ENCODE measurements at regions not wholly inside any gene's neighbourhood (a gene's known extent, or its start where the extent isn't known, plus 50 kb on each side); places are given as distances from the start of the nearest gene placed in this dataset.
"Not testable (repeated sequence)": the region's sequence is repeated elsewhere in the genome, so short reads cannot be mapped to it uniquely, and the experiment has no call there.

DNA sequence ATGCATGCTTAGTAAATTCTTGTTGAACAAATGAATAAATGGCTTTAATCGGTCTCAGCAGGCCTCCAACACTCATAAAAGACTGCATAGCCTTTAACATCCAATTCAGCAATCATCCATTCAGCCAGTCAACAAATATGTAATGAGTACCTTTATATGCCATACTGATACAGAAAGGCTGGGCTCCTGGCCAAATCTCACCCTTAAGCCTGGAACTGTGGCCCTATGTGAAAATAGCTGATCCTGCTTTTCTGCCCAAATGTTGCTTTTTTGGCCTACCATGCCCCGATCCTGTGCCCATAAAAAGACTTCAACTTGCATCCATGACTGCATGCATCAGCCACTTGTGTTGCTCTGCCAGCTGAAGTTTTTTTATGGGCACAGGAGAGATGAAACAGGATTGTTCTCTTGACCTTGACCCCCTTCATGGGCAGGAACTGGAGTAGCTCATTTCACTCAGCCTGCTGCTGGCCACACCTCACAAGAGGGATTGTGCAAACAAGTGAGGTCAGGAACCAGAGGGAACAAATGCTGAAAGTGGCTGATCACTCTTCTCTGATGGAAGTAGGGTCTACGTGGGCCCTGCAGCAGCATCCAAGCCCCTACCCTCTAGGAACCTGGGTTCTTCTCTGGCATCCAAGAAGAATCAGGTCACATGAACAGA is 75.6 kb downstream of the NPY1R start:
- no peak overlapping the region for H3K27ac ChIP-seq

DNA sequence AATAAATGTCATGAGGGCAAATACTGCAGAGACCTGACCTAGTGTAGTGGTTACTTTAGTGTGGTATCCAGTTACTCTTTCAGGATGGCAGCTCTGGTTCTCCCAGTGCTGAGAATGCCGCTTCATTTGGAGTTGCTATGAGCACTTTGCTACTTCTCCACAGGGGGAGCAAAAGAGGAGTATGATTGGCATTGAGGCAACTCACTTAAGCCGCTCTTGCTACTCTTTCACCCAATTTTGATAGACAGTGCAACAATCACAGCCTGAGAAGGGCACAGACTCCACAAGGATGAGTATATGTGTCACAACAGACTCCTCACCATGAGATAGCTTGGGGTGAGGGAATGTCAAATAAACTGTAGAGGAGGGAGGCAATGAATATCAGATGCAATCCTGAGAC is 81.2 kb downstream of the NPY1R start:
- TF ChIP-seq, protein P1, sequence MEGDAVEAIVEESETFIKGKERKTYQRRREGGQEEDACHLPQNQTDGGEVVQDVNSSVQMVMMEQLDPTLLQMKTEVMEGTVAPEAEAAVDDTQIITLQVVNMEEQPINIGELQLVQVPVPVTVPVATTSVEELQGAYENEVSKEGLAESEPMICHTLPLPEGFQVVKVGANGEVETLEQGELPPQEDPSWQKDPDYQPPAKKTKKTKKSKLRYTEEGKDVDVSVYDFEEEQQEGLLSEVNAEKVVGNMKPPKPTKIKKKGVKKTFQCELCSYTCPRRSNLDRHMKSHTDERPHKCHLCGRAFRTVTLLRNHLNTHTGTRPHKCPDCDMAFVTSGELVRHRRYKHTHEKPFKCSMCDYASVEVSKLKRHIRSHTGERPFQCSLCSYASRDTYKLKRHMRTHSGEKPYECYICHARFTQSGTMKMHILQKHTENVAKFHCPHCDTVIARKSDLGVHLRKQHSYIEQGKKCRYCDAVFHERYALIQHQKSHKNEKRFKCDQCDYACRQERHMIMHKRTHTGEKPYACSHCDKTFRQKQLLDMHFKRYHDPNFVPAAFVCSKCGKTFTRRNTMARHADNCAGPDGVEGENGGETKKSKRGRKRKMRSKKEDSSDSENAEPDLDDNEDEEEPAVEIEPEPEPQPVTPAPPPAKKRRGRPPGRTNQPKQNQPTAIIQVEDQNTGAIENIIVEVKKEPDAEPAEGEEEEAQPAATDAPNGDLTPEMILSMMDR (IDR thresholded peaks at IDR 0.05) = peak; percentile 42
- no peak for TF ChIP-seq ZFX (IDR thresholded peaks at IDR 0.05; ENCODE audit: borderline replicate concordance)
- no peak overlapping the region for H3K27ac ChIP-seq

More for the DNA sequence above, 75.6 kb downstream of the NPY1R start:
- no peak for TF ChIP-seq ZFX (IDR thresholded peaks at IDR 0.05; ENCODE audit: borderline replicate concordance)
- TF ChIP-seq, protein P1 (IDR thresholded peaks at IDR 0.05) = no peak

DNA sequence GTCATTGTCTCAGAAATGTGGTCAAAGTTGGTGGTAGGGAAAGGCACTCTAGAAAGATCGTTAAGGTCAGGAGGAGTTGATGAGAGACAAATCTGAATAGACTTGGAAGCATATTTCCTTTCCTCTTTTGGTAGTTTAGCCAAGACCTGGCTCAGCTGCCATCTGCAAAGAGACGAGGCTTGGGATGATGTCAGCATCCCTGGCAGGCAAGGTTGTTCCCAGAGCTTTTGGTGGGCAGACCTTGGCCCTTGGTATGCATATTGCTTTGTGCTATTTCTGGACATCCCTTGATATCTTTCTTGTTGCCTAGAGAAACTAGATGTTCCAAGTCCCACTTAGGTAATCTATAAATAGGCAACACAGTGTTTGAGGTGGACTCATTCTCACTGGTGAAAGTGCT is 82.4 kb upstream of the NAF1 start:
- no peak overlapping the region for H3K27ac ChIP-seq
- no peak for TF ChIP-seq ZFX (IDR thresholded peaks at IDR 0.05; ENCODE audit: borderline replicate concordance)
- TF ChIP-seq, protein P1 (IDR thresholded peaks at IDR 0.05) = no peak

DNA sequence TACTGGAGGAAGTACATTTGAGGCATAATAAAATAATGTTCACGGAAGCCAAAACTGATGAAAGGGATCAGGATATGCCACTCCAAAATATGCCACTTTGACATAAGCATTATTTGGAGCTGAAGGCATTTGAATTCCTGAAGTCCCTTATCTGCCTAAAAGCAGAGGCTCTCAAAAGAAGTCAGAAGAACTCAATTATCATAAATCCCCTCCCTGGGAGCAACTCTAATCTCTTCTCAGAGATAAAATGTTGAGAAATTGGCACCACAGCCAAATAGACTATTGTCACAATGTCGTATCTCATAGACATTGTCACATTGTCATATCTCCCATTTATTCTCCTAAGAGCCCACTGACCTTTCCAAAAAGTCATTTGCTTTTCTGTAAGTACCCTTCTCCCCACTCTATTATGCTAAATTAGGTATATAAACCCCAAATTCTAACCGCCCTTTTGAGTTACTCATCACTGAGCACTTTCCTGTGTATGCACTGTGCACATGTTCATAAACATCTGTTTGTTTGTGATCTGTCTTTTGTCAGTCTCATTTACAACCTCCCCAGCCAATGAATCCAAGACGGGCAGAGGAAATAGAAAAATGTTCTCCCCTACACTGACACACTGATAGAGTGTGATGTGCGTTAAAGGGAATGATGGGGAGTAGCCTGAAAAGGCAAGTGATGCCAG is 78.5 kb upstream of the NAF1 start:
- H3K27ac ChIP-seq = no peak overlapping the region
- TF ChIP-seq, protein P1 (IDR thresholded peaks at IDR 0.05) = no peak
- TF ChIP-seq ZFX (IDR thresholded peaks at IDR 0.05; ENCODE audit: borderline replicate concordance) = no peak

DNA sequence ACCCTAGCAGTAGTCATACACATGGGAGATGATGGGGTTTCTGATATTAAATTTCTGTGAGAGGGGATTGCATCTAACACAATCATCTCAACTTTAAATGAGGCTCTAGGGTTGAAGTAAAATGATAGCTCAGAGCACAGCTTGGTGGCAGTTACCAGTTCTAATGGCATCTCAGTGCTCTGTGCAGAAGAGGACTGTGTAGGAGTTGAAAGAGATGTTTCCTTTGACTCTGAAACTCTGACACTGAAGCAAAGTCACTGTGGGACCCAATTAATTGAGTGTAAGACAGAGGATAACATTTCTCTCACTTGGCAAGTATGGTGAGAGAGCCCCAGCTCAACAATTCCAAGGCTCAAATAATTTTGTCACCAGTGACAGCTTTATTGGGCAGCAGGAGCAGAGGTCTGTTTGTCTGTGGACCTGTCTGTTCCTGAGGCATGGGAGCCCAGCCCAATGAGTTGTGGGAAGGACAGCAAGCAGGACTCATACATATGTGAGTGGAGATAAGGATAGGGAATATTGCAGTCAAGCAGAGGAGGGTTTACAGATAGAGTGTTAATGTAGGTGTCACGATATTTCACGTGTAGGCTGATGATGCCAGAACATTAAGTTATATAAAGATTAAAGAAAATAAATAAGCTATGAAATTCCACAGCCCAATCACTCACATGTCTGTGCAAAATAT is 76.7 kb upstream of the NAF1 start:
- no peak for TF ChIP-seq ZFX (IDR thresholded peaks at IDR 0.05; ENCODE audit: borderline replicate concordance)
- TF ChIP-seq, protein P1 (IDR thresholded peaks at IDR 0.05) = no peak
- no peak overlapping the region for H3K27ac ChIP-seq

DNA sequence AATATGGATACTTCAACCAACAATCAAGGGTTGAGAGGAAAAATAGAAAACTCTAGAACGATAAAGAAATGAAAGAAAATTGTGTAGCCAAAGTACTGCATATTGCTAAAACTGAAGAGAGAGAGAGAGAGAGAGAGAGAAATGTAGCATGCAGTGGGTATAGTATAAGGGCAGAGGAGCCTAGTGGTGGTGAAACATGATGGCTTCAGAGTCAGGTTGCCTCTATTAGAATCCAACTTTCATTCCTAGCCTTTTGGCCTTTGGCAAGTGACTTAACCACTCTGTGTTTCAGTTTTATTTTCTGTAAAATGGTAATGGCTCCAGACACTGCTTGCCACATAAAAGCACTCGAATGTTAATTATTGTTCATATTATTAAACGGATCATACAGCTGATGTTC is 71.2 kb upstream of the NAF1 start:
- no peak for TF ChIP-seq ZFX (IDR thresholded peaks at IDR 0.05; ENCODE audit: borderline replicate concordance)
- TF ChIP-seq, protein P1 (IDR thresholded peaks at IDR 0.05) = no peak
- H3K27ac ChIP-seq = no peak overlapping the region

DNA sequence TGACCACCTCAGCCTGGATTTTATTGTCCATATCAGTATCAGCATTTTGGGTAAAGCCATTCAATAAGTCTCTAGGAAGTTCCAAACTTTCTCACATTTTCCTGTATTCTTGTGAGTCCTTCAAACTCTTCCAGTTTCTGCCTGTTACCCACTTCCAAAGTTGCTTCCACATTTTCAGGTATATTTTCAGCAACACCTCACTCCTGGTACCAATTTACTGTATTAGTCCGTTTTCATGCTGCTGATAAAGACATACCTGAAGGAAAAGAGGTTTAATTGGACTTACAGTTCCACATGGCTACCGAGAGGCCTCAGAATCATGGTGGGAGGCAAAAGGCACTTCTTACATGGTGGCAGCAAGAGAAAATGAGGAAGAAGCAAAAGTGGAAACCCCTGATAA is 69.7 kb upstream of the NAF1 start:
- H3K27ac ChIP-seq = not testable (repeated sequence)

Data from 22Rv1 (cell line).